B cell (primary cell): ENCODE measurements at regions not wholly inside any gene's neighbourhood (a gene's known extent, or its start where the extent isn't known, plus 50 kb on each side); places are given as distances from the start of the nearest gene placed in this dataset.

ENCODE experiments used
- ATAC-seq: fragments of 200-7000 bp; cut with Tn5 transposase; one replicate; pipeline ENCODE4 v1.10.0; 2021; ENCODE audit warnings: low read depth, mild to moderate bottlenecking, moderate number of reproducible peaks, moderate library complexity
- CTCF ChIA-PET: fragments of 350-600 bp; sonication (Branson Sonifier 250); formaldehyde crosslinking; loops from one replicate; lab custom pipeline; 2021; ENCODE audit warnings: antibody characterized with exemption, inconsistent platforms; lab: Charles Lee
- POLR2A ChIA-PET: fragments of 350-600 bp; sonication (Branson Sonifier 250); formaldehyde crosslinking; loops from one replicate; lab custom pipeline; 2021; ENCODE audit warnings: antibody characterized with exemption; lab: Charles Lee
- DNase-seq: peaks from one replicate; pipeline ENCODE4 v3.0.0; 2013
- H2AFZ ChIP-seq: 2 replicates; pipeline ENCODE4 v1.6.1; 2012; ENCODE audit warnings: mild to moderate bottlenecking, low read depth, low read length; ENCODE audit not compliant: insufficient read depth, poor library complexity, severe bottlenecking
- H3K27ac ChIP-seq, 2 donors: 1 replicate in 1 of 2; 2 replicates in 1 of 2; pipeline ENCODE4 v1.5.1; 2012 to 2013; ENCODE audit warnings: low read length in 2 of 2, mild to moderate bottlenecking in 2 of 2, moderate library complexity in 1 of 2
- H3K27me3 ChIP-seq, 4 experiments: fragments of 200-600 bp in 1 of 4; sonication (generic) in 1 of 4; replicated peaks in 1 of 4; 1 replicate in 2 of 4; 2 replicates in 2 of 4; pipeline versions ENCODE4 v1.6.1 to v1.7.0; 2013 to 2016; ENCODE audit warnings: low read length in 3 of 4, mild to moderate bottlenecking in 2 of 4, mixed read lengths in 1 of 4, moderate library complexity in 1 of 4; ENCODE audit not compliant: insufficient read depth in 4 of 4, control insufficient read depth in 3 of 4; ENCODE audit errors: control extremely low read depth in 1 of 4
- H3K36me3 ChIP-seq, 2 experiments: replicated peaks in 1 of 2; 1 replicate in 1 of 2; 2 replicates in 1 of 2; pipeline versions ENCODE4 v1.6.1 to v1.7.1; 2013; ENCODE audit warnings: low read length in 1 of 2; ENCODE audit not compliant: insufficient read depth in 2 of 2, control insufficient read depth in 1 of 2; ENCODE audit errors: control extremely low read depth in 1 of 2, extremely low read depth in 1 of 2
- H3K4me1 ChIP-seq, 2 donors: fragments of 200-600 bp in 1 of 2; sonication (generic) in 1 of 2; 1 replicate in 1 of 2; 2 replicates in 1 of 2; pipeline versions ENCODE4 v1.5.1 to v1.6.1; 2013 to 2017; ENCODE audit warnings: low read length in 2 of 2; ENCODE audit not compliant: control insufficient read depth in 2 of 2, insufficient read depth in 2 of 2
- H3K4me2 ChIP-seq: replicated peaks from 2 replicates; pipeline ENCODE3; 2012; ENCODE audit warnings: mild to moderate bottlenecking, low read depth, low read length; ENCODE audit not compliant: poor library complexity, severe bottlenecking
- H3K4me3 ChIP-seq, 5 experiments: fragments of 200-600 bp in 1 of 5; sonication (generic) in 1 of 5; 1 replicate in 3 of 5; 2 replicates in 2 of 5; pipeline versions ENCODE4 v1.5.1 to v1.7.0; 2011 to 2016; ENCODE audit warnings: low read length in 4 of 5, mild to moderate bottlenecking in 4 of 5, low read depth in 2 of 5, control low read depth in 1 of 5, moderate library complexity in 1 of 5; ENCODE audit not compliant: insufficient read depth in 1 of 5; ENCODE audit errors: control extremely low read depth in 1 of 5, extremely low read depth in 1 of 5
- H3K79me2 ChIP-seq: fragments of 200-600 bp; sonication (generic); one replicate; pipeline ENCODE4 v1.6.0; 2016; ENCODE audit warnings: low read length; ENCODE audit not compliant: control insufficient read depth, insufficient read depth
- H3K9ac ChIP-seq: fragments of 200-600 bp; sonication (generic); 2 replicates; pipeline ENCODE4 v1.6.1; 2017; ENCODE audit warnings: mild to moderate bottlenecking, low read length, moderate library complexity
- H3K9me3 ChIP-seq, 3 donors: one replicate each; pipeline versions ENCODE4 v1.6.1 to v1.7.1; 2013; ENCODE audit warnings: low read length in 2 of 3; ENCODE audit not compliant: control insufficient read depth in 2 of 3, insufficient read depth in 1 of 3; ENCODE audit errors: control extremely low read depth in 1 of 3
- H4K20me1 ChIP-seq: 2 replicates; pipeline ENCODE4 v1.6.0; 2012; ENCODE audit warnings: mild to moderate bottlenecking, low read length; ENCODE audit not compliant: insufficient read depth, control insufficient read depth, poor library complexity, severe bottlenecking
- H3K27ac Mint-ChIP-seq: one replicate; pipeline ENCODE4 v1.8.0; 2021; ENCODE audit warnings: mixed read lengths
- H3K27me3 Mint-ChIP-seq: one replicate; pipeline ENCODE4 v1.8.0; 2021; ENCODE audit warnings: mixed read lengths
- H3K4me1 Mint-ChIP-seq: one replicate; pipeline ENCODE4 v1.8.0; 2021; ENCODE audit warnings: mixed read lengths
- H3K4me3 Mint-ChIP-seq: one replicate; pipeline ENCODE4 v1.8.0; 2021; ENCODE audit warnings: mixed read lengths
- H3K9me3 Mint-ChIP-seq: one replicate; pipeline ENCODE4 v1.8.0; 2022; ENCODE audit warnings: mixed read lengths; ENCODE audit not compliant: insufficient read depth
- EZH2 ChIP-seq: IDR thresholded peaks from 2 replicates; pipeline ENCODE4 v1.6.1; 2012; ENCODE audit warnings: borderline replicate concordance, low read depth, mild to moderate bottlenecking, moderate library complexity, low read length; ENCODE audit not compliant: insufficient read depth, poor library complexity, severe bottlenecking
- WGBS: methylation state at CpG from one replicate; pipeline ENCODE4 v1.1.5; 2013; ENCODE audit warnings: missing lambda C conversion rate; ENCODE audit not compliant: insufficient coverage; 5-methylcytosine and 5-hydroxymethylcytosine counted together
- intact Hi-C: fragments of 100-400 bp; cut with micrococcal nuclease; formaldehyde crosslinking; loops from one replicate; pipeline ENCODE4 v1.10.0; 2022
- TF ChIP-seq, protein P1 (sequence below): fragments of 200-600 bp; IDR thresholded peaks from one replicate; pipeline ENCODE4 v1.8.0; 2022; ENCODE audit warnings: antibody characterized with exemption, mild to moderate bottlenecking

DNA sequence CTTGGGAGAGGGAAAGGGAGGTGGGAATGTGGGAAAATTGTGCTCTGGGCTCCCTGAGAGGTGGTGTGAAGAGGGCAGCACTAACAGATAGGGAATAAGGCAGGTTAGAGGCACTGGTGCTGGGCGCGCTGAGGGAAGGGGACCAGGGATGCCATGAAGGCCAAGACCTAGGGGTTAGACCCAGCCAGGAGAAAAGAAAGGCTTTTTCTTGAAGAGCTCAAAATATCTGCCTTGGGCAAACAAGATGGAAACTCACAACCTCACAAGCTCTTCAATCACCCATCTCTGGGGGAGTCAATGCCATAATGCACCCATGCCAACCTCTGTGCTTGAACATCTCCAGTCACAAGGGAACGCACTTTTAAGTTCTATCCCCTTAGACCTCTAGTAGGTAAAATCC lies 363.6 kb upstream of the CHD6 start:
- ATAC-seq = no peak
- intact Hi-C loops = no loop called here
- CTCF ChIA-PET = no interaction called here

DNA sequence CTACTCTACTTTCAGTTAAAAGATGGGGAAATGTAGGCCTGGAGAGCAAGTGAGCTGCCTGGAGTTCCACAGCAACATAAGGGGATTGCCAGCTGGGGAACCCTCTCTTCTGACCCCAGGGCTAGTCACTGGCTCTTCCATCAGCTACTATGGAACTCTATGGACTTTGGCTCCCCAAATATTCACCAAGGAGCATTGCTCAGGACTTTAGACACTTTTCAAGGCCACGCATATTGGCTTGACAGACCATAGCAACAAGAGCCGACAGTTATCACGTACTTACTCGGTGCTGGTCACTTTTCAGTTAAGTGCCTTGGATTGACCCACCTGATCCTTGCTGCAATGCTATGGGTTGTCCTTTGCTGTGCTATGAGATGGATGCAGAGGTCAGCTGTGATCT lies 360.7 kb upstream of the CHD6 start:
- H3K27ac ChIP-seq = no peak overlapping the region
- H4K20me1 ChIP-seq = no peaks in the 10 kb centered on the region
- H3K9ac ChIP-seq = no peak overlapping the region
- H3K4me1 ChIP-seq = no peaks in the 10 kb centered on the region
- H3K9me3 ChIP-seq = no peaks in the 10 kb centered on the region
- Mint-ChIP-seq H3K9me3 (no peaks in the 10 kb centered on the region), H3K27ac (no peak overlapping the region), H3K4me1 (no peaks in the 10 kb centered on the region), H3K27me3 (no peaks in the 10 kb centered on the region), H3K4me3 (no peak overlapping the region)
- H3K4me2 ChIP-seq = no peak overlapping the region
- H3K27me3 ChIP-seq = no peaks in the 10 kb centered on the region
- no peak for TF ChIP-seq EZH2
- TF ChIP-seq, protein P1, sequence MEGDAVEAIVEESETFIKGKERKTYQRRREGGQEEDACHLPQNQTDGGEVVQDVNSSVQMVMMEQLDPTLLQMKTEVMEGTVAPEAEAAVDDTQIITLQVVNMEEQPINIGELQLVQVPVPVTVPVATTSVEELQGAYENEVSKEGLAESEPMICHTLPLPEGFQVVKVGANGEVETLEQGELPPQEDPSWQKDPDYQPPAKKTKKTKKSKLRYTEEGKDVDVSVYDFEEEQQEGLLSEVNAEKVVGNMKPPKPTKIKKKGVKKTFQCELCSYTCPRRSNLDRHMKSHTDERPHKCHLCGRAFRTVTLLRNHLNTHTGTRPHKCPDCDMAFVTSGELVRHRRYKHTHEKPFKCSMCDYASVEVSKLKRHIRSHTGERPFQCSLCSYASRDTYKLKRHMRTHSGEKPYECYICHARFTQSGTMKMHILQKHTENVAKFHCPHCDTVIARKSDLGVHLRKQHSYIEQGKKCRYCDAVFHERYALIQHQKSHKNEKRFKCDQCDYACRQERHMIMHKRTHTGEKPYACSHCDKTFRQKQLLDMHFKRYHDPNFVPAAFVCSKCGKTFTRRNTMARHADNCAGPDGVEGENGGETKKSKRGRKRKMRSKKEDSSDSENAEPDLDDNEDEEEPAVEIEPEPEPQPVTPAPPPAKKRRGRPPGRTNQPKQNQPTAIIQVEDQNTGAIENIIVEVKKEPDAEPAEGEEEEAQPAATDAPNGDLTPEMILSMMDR = no peak
- DNase-seq (no peak), ATAC-seq (no peak)
- ChIA-PET CTCF (no interaction called here), POLR2A (no interaction called here)
- 100% methylated on average over 4 of the region's 4 CpGs for WGBS
- H2AFZ ChIP-seq = no peak overlapping the region
- no peaks in the 10 kb centered on the region for H3K36me3 ChIP-seq
- intact Hi-C loops = no loop called here
- H3K4me3 ChIP-seq = no peak overlapping the region
- no peaks in the 10 kb centered on the region for H3K79me2 ChIP-seq

More for the DNA sequence above, 363.6 kb upstream of the CHD6 start:
- DNase-seq = no peak
- no peak overlapping the region for H3K9ac ChIP-seq
- no peak overlapping the region for H3K27ac ChIP-seq
- H3K36me3 ChIP-seq = no peaks in the 10 kb centered on the region
- H4K20me1 ChIP-seq = no peaks in the 10 kb centered on the region
- TF ChIP-seq EZH2 = no peak
- TF ChIP-seq, protein P1 = no peak
- H2AFZ ChIP-seq = no peak overlapping the region
- no peak overlapping the region for H3K27ac Mint-ChIP-seq
- H3K4me3 Mint-ChIP-seq = no peak overlapping the region
- no peaks in the 10 kb centered on the region for H3K27me3 Mint-ChIP-seq
- POLR2A ChIA-PET = no interaction called here
- no peaks in the 10 kb centered on the region for H3K4me1 ChIP-seq
- WGBS = 100% methylated on average over 2 of the region's 3 CpGs
- H3K4me1 Mint-ChIP-seq = no peaks in the 10 kb centered on the region
- no peak overlapping the region for H3K4me2 ChIP-seq
- H3K4me3 ChIP-seq = no peak overlapping the region
- H3K9me3 ChIP-seq = no peaks in the 10 kb centered on the region
- H3K9me3 Mint-ChIP-seq = no peaks in the 10 kb centered on the region
- H3K79me2 ChIP-seq = no peaks in the 10 kb centered on the region
- H3K27me3 ChIP-seq = no peaks in the 10 kb centered on the region
